ENCODE measurements at regions not wholly inside any gene's neighbourhood (a gene's known extent, or its start where the extent isn't known, plus 50 kb on each side); places are given as distances from the start of the nearest gene placed in this dataset.

GRCh38 chr2:8363161-8363560 lies 318.7 kb upstream of the ID2 start:
- no peak for TF ChIP-seq POLR2A (IDR thresholded peaks at IDR 0.05)
- TF ChIP-seq CTCF (IDR thresholded peaks at IDR 0.05): no peak
- WGBS, 4 donors: 75 to 80% (median 76%) methylated on average over 6 of the region's 6 CpGs
- H3K4me1 ChIP-seq: no peaks in the 10 kb centered on the region
- DNase-seq (no peak), ATAC-seq (no peak)
- intact Hi-C loops (cut with DNase I): no loop called here
- no peaks in the 10 kb centered on the region for H3K27me3 ChIP-seq
- H3K4me3 ChIP-seq: no peak overlapping the region
- H3K36me3 ChIP-seq: no peaks in the 10 kb centered on the region
- H3K27ac ChIP-seq: no peak overlapping the region
- H3K9me3 ChIP-seq: no peaks in the 10 kb centered on the region

DNA sequence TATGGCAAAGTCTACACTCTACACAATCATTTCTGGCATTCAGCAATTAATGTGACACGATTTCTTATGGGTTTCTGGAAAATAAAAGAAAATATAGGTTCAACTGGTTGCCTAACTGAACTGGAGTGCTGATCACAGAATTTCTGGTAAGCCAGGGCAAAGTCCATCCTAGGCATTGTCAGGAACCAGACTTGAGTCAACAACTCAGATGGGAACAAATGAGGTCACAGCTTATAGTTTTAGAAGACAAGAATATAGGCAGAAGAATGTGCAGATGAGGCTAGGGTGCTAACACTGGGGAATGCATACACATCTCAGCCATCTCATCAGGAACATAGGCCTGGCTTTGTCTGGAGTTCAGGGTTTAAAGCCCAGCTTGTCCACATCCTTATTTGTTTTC lies 317.2 kb upstream of the ID2 start:
- Histone ChIP-seq H3K27ac (no peak overlapping the region), H3K27me3 (no peaks in the 10 kb centered on the region), H3K4me1 (no peaks in the 10 kb centered on the region), H3K36me3 (no peaks in the 10 kb centered on the region), H3K4me3 (no peak overlapping the region), H3K9me3 (no peaks in the 10 kb centered on the region)
- ATAC-seq (no peak), DNase-seq (no peak)
- 90 to 100% (median 95%) methylated on average over 1 of the region's 1 CpG for WGBS, 4 donors
- TF ChIP-seq CTCF (IDR thresholded peaks at IDR 0.05): no peak
- TF ChIP-seq POLR2A (IDR thresholded peaks at IDR 0.05): no peak
- intact Hi-C loops (cut with DNase I): no loop called here

DNA sequence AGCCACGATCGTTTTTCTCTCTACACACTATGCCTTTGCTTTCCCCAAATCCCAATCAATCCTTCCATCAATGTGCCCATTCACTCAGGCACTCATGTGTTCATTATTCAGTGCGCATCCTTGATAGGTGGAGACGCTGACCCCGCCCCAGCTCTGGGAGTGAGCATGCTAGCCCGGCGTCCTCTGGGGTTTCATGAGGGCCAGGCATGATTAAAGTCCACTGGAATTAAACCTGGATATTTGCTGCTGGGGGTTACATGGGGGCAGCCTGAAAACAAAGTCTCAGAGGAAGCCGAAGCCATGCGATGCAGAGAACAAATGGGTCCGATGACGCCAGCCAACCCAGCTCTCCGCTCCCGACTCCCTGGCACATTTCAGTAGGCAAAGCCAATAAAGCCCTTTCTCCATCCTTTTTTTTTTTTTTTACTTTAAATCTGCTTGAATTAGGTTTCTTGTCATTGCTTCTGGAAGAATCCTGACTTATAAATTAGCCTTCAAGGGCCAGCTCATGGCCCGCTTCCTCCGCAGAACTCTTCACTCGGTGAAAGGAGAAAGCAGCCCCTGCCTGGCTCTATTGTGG lies 316.4 kb upstream of the ID2 start:
- no peaks in the 10 kb centered on the region for H3K4me1 ChIP-seq

GRCh38 chr2:8367833-8368232 lies 314.0 kb upstream of the ID2 start:
- 86 to 95% (median 94%) methylated on average over 3 of the region's 3 CpGs for WGBS, 4 donors
- intact Hi-C loops (cut with DNase I): no loop called here
- Histone ChIP-seq H3K9me3 (peaks cover 0 to 2% (median 0%) of the 10 kb centered on the region in 12 donors), H3K4me3 (no peak overlapping the region), H3K27me3 (no peaks in the 10 kb centered on the region), H3K4me1 (no peaks in the 10 kb centered on the region), H3K27ac (no peak overlapping the region), H3K36me3 (no peaks in the 10 kb centered on the region)
- TF ChIP-seq POLR2A (IDR thresholded peaks at IDR 0.05) (no peak), CTCF (IDR thresholded peaks at IDR 0.05) (no peak)
- DNase-seq (no peak), ATAC-seq (no peak)

More for the DNA sequence above, 316.4 kb upstream of the ID2 start:
- no peak for TF ChIP-seq POLR2A (IDR thresholded peaks at IDR 0.05)
- TF ChIP-seq CTCF (IDR thresholded peaks at IDR 0.05): no peak
- intact Hi-C loops (cut with DNase I): no loop called here
- ATAC-seq (no peak), DNase-seq (no peak)
- 97 to 98% (median 98%) methylated on average over 16 of the region's 16 CpGs for WGBS, 4 donors
- Histone ChIP-seq H3K27ac (no peak overlapping the region), H3K4me3 (no peak overlapping the region), H3K27me3 (no peaks in the 10 kb centered on the region), H3K9me3 (no peaks in the 10 kb centered on the region), H3K36me3 (no peaks in the 10 kb centered on the region)

Measured in heart left ventricle (tissue), 16 donors.